ENCODE measurements at regions not wholly inside any gene's neighbourhood (a gene's known extent, or its start where the extent isn't known, plus 50 kb on each side); places are given as distances from the start of the nearest gene placed in this dataset.

GRCh38 chrX:69554321-69554947 is 50.3 kb downstream of the NALF2 start:
- H3K27ac ChIP-seq = no peak overlapping the region
- TF ChIP-seq CTCF (conservative IDR thresholded peaks at IDR 0.05; ENCODE audit: low read depth) = no peak
- ChIA-PET POLR2A (ENCODE audit: low non-redundant PET) (no interaction called here), CTCF (no interaction called here)
- DNase-seq (ENCODE audit: low spot score) = no peak

DNA sequence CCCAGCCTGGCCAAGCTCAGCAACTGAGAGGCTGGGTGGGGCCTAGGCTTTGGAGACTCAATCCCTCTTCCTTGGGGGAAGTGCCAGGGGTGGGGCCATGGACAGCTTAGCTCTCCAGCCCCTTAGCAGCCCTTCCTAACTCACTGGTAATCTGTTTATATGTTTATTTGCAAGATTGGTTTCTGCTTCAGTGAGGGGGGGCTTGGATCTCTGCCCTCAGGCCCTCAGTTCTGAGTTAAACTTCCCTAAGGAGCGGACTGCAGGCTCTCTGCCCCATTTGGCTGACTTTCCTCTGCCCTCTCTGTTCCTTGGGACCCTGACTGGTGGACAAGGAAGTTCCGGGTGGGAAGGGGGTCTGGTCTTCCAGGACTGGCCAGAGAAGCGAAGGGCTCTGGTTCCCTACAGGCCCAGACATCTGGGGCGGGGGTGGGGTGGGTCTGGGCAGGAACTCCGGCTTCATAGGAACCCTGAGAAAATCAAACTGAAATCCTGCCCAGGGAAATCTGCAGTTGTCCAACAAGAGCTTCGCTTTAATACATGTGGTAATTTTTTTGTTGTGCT is 51.4 kb downstream of the NALF2 start:
- POLR2A ChIA-PET (ENCODE audit: low non-redundant PET) = no interaction called here
- CTCF ChIA-PET = no interaction called here
- no peak for TF ChIP-seq CTCF (conservative IDR thresholded peaks at IDR 0.05; ENCODE audit: low read depth)
- H3K27ac ChIP-seq = no peak overlapping the region
- DNase-seq (ENCODE audit: low spot score) = no peak

- ChIA-PET CTCF (no interaction called here), POLR2A (ENCODE audit: low non-redundant PET) (no interaction called here)
- TF ChIP-seq CTCF (conservative IDR thresholded peaks at IDR 0.05; ENCODE audit: low read depth) = no peak
- peak; percentile 48 for DNase-seq (ENCODE audit: low spot score)
- no peak overlapping the region for H3K27ac ChIP-seq
Observed at GRCh38 chrX:69556060-69557011, 52.2 kb downstream of the NALF2 start.

DNA sequence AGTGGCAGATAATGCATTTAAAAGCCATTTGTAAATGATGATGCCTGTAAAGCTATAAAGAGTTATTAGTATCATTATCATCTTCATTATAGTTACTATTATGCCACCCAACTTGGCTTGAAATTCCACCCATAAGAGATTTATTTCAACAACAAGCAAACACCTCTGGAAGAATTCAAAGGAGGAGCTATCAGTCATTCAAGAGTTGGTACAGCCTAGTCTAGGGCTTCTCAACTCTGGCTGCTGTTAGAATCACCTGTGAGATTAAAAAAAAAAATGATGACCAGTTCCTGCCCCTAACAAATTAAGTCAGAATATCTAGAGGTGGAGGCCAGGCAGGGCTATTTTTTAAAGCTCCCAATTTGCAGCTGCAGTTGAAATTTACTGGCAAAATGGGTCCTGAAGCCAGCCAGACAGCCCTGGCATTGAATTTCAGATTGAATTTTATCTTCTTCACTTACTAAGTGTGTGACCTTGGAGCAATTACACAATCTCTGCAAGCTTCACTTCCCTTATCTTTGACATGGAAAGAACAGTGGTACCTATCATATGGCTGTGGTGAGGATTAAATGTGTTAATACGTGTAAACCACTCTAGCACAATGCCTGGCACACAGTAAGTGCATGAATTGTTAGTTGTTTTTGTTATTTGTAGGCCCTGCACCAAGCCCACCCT is 52.9 kb upstream of the EDA start:
- H3K27ac ChIP-seq = no peak overlapping the region
- DNase-seq (ENCODE audit: low spot score) = no peak
- ChIA-PET CTCF (no interaction called here), POLR2A (ENCODE audit: low non-redundant PET) (no interaction called here)
- TF ChIP-seq CTCF (conservative IDR thresholded peaks at IDR 0.05; ENCODE audit: low read depth) = no peak

DNA sequence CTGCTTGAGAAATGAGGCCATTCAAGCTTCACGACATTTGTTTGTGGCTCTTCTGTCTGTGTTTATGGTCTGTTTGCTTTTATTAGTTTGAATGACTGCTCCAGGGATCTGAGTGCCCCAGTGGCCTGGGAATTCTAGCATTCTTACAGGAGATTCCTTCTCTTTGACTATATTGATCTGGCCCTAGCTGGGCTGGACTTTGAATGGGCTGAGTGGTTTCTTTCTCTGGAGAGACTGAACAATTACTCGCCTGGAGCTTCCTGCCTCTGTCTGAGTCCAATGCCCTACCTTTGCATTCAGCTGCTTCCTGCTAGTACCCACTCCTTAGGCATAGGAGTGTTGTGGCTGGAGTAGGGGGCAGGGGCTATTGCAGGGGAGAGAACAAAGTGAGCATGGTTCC is 51.2 kb upstream of the EDA start:
- ChIA-PET CTCF (no interaction called here), POLR2A (ENCODE audit: low non-redundant PET) (no interaction called here)
- TF ChIP-seq CTCF (conservative IDR thresholded peaks at IDR 0.05; ENCODE audit: low read depth) = no peak
- no peak overlapping the region for H3K27ac ChIP-seq
- no peak for DNase-seq (ENCODE audit: low spot score)

DNA sequence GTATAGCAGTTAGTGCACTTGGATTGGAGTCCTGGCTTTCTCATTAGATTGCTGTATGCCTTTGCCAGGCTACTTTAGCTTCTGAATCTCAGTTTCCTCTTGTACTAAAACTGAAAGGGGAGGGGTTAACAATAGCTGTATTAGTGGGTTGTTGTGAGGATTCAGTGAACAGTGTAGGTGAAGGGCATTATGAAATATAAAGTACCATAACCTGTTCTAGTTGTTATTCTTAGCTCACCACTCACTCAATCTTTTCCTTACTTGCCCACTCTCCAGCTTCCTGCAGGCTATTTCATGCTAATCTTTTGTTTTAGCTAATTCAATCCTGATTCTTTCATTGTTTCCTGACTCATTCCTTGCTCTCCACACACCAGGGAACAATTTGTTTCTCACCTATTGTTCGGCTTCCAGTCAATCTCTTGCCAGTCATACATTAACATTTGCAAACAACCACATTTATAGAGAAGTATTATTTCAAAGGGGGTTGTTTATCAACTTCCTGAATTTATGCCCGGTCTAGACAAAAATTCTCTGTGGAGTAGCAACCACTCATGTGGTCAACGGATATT is 50.6 kb upstream of the EDA start:
- TF ChIP-seq CTCF (conservative IDR thresholded peaks at IDR 0.05; ENCODE audit: low read depth) = no peak
- no peak for DNase-seq (ENCODE audit: low spot score)
- POLR2A ChIA-PET (ENCODE audit: low non-redundant PET) = no interaction called here
- CTCF ChIA-PET = no interaction called here
- H3K27ac ChIP-seq = no peak overlapping the region

Data from RWPE1 (cell line).